GM18861 (cell line): ENCODE measurements at regions not wholly inside any gene's neighbourhood (a gene's known extent, or its start where the extent isn't known, plus 50 kb on each side); places are given as distances from the start of the nearest gene placed in this dataset.
"Not testable (repeated sequence)": the region's sequence is repeated elsewhere in the genome, so short reads cannot be mapped to it uniquely, and the experiment has no call there.

Source experiments
- ATAC-seq: cut with Tn5 transposase; IDR thresholded peaks from one replicate; pipeline ENCODE4 v1.9.1; 2021; ENCODE audit not compliant: unreplicated experiment

DNA sequence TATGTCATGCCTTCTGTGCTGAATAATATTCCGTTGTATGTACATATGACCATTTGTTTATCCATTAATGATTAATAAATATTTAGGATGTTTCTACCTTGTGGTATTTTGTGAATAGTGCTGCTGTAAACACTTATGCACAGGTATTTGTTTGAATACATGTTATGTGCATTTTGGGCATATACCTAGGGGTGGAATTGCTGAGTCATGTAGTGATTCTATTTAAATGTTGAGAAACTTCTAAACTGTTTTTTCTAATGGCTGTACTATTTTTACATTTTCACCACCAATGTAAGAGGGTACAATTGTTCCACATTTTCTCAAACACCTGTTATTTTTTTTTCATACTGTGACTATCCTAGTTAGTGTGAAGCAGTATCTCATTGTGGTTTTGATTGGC is 1318.6 kb downstream of the TECRL start:
- no peak for ATAC-seq

GRCh38 chr4:63085091-63085490 is 1324.2 kb downstream of the TECRL start:
- no peak for ATAC-seq

DNA sequence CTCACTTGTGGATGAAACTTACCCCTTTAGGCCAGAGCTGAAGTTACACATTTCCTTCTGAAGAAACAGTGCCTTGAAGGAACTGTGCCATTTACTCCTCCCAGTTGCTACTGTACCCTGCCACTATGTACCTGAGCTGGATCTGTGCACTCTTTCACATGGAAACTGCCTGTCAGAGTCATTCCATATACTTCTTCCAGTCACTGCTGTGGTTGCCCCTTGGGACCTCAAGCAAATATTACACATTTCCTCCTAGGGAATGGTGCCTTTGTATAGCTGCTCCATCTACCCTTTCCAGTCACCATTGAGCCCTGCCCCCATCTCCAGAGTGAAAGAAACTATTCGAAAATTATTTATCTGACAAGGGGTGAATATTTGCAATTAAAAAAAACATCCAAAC is 1328.3 kb downstream of the TECRL start:
- ATAC-seq, result no peak

- ATAC-seq, result no peak
Observed at GRCh38 chr4:63063760-63064159, 1345.5 kb downstream of the TECRL start.

DNA sequence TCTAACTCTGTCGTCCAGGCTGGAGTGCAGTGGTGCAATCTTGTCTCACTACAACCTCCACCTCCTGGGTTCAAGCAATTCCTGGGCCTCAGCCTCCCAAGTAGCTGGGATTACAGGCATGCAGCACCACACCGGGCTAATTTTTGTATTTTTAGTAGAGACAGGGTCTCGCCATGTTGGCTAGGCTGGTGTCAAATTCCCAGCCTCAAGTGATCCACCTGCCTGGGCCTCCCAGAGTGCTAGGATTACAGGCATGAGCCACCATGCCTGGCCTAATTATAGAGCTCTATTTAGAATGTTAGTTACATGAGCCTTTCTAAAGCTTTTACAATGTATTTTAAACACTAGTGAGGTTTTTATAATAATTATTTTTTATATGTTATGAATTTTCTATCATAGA is 1346.4 kb downstream of the TECRL start:
- ATAC-seq, result not testable (repeated sequence)

DNA sequence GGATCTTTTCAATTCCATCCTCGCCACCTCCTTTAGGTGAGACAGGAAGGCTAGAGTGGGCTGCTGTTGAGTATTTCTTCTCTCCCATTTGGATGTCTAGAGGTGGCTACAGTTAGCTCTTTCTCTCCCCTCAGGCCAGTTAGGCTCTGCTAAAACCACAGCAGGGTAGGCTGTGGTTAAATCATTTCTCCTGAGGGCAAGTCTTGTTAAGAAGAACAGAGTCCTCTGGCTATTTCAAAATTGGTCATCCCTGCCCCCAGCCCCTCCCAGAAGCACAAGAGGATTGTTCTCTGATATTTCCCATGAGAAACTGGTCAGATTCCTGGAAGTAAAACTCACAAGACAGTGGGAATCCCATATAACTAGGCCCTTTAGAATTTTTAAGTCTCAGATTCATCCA is 1359.5 kb downstream of the TECRL start:
- no peak for ATAC-seq

DNA sequence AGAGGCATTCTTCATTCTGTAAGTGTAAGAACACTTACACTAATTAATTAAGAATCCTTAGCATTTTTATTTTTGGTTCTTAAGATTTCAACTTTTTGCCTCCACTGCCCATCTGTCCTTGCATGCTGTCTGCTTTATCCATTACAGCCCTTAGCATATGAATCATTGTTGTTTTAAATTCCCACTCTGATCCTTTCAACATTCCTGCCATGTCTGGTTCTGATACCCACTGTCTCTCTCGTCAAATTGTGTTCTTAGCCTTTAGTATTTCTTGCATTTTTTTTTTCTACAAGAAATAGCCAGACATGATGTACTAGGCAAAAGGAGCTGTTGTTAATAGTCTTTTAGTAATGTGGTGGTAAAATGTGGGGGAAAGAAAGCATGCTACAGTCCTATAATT is 1360.0 kb downstream of the TECRL start:
- ATAC-seq, result no peak

- ATAC-seq, result no peak
Observed at GRCh38 chr4:63036159-63036866, 1372.9 kb downstream of the TECRL start.

- ATAC-seq, result no peak
Observed at GRCh38 chr4:63029380-63029779, 1379.9 kb downstream of the TECRL start.

DNA sequence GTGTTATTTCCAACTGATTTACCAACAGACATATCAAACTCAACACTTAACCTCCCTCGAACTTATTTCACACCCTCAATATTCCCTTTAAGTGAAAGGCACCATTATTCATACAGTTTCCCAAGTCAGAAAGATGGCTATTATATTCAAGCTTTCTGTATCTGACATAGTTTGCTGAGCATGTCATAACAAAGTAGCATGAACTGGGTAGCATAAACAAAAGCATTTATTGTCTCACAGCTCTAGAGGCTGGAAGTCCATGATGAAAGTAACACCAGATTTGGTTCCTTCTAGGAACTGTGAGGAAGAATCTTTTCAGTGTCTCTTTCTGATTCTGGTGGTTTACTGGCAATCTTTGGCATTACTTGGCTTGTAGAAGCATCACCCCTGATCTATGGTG is 1388.6 kb downstream of the TECRL start:
- no peak for ATAC-seq

DNA sequence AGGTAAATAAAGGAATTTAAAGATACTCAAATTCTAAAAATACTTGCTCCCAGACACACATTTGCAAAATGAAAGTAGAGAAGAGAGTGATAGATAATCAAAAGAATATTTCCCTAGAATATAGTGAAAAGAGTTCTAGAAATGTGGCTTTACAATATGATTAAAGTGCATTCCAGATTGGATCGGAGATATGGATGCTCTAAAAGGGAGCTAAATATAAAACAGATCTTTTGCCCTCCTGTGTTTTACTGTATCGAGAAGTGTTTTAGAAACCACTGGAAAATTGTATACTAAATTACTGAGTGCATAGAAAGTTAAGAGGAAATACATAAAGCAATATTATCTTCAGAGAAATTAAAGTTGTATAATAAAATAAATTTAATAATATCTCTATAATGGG is 1392.0 kb downstream of the TECRL start:
- no peak for ATAC-seq

DNA sequence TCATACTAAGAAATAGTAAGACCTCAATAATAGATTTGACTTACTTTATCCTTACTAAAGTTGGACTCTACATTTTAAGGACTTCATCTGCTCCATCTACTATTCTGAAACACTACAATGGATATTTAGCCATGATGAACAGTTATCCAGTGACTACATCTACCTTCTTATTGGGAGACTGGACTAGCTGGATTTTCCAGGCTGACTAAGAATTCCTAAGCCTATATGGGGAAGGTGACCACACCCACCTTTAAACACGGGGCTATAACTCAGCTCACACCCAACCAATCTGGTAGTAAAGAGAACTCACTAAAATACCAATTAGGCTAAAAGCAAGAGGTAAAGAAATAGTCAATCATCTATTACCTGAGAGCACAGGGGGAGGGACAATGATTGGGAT is 1438.4 kb downstream of the TECRL start:
- ATAC-seq, result no peak

DNA sequence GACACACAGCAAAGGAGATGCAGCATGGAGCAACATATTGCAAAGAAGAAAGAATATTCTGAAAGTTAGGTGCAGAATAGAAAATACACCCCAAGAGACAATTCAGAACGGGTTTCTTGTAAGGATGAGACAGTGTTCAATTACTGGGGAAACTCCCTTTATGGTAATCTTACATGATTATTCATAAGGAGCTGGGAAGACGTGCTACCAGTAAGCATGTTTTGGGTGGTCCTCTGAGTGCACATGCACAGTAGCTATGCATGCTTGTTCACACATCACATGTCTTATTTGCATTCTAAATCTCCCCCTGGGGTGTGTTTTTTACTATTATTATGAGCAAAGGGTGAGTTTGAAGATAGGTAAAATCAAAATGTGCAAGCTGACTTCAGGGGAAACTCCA is 1448.8 kb downstream of the TECRL start:
- no peak for ATAC-seq

DNA sequence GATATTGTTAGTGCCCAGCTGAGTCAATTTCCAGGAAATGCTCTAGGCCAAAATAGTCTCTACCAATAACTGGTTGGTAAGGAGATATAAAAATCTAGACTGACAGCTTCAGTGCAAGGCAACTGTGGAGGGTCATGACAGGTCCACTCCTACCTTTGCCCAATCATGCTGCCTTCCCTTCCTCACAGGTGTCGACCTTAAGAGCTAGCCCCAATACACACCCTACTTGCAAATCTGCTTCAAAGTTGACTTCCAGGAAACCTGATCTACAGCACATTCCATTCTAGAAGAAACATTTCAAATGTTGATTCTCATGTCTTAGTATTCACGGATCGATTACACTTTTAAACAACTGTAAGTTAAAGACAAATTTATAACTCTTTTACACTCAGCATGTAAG is 1455.5 kb downstream of the TECRL start:
- ATAC-seq, result no peak

- no peak for ATAC-seq
Observed at GRCh38 chr4:62952366-62952765, 1456.9 kb downstream of the TECRL start.

DNA sequence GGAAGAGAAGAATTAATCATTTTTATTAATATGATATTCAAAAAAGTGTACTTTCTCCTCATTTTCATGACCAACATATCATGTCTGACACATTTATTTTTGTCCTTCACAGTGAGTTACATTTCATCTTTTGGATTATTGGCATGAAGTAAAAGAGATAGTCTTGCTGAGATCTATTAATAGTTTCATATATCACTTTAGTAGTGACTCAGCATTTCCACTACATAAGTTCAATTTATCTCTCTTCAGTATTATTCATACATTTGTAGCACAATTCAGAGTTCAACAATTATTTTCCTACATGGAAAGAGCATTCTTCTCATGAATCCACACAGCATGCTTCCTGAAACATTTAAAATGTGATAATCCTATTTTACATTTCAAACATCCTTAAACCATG is 1461.1 kb downstream of the TECRL start:
- ATAC-seq, result no peak

- ATAC-seq, result no peak
Observed at GRCh38 chr4:62940229-62940628, 1469.0 kb downstream of the TECRL start.

- ATAC-seq, result no peak
Observed at GRCh38 chr4:62930884-62931283, 1478.4 kb downstream of the TECRL start.

DNA sequence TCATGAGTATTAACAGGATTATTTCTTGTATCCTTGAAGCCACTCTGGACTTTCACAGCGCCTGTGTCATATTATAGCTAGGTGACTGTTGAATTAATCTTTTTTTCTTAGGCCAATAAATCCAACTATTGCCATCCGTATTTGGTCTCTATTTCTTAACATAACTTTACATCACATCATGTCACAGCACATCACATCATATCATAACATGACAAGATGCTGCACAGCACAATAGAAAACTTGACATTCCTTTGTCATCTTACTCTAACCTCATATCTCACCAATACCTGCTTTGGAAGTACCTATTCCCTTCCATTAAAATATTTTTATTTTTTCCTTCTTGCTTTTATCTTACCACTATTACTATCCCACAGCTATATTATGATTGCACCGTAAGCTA is 1480.8 kb downstream of the TECRL start:
- ATAC-seq, result no peak

DNA sequence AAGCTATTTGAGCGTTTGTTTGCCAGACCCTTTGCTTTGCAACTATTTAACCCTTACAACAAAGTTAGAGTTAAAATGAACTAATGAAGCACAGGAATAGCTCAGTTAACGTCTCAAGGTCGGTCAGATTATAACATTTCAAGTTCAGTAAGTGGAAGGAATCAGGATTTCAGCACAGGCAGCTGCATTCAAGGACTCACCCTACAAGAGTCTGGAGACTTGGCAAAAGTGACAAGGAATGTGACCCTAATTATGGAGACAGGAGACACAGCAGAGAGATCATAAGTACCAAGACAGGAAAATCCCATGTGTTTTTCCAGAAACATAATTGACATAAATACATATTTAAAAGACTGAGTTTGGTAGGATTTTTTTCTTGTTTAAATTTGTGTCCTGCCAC is 1481.7 kb downstream of the TECRL start:
- no peak for ATAC-seq

- no peak for ATAC-seq
Observed at GRCh38 chr4:62923783-62924182, 1485.5 kb downstream of the TECRL start.

DNA sequence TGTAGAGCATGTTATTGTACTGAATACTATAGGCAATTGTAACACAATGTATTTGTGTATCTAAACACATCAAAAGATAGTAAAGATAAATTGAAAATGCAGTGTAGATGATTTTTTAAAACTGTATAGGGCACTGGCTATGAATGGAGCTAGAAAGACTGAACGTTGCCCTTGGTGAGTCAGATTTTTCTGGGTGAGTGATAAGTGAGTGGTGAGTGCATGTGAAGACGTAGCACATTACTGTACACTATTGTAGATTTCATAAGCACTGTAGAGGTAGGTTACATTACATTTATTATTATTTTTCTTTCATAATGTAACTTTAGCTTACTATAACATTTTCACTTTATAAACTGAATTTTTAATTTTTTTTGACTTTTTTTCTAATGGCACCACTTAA is 1491.6 kb downstream of the TECRL start:
- ATAC-seq, result no peak

GRCh38 chr4:62914758-62915157 is 1494.5 kb downstream of the TECRL start:
- no peak for ATAC-seq
